GM12878 (cell line): ENCODE measurements at regions not wholly inside any gene's neighbourhood (a gene's known extent, or its start where the extent isn't known, plus 50 kb on each side); places are given as distances from the start of the nearest gene placed in this dataset.

Experiments used
- CEBPB ChIP-seq, 2 experiments: fragments of 150-350 bp in 1 of 2; IDR thresholded peaks; 2 replicates each; pipeline ENCODE4 v1.6.1; 2012 to 2014; ENCODE audit warnings: low read depth in 2 of 2, low read length in 2 of 2, borderline replicate concordance in 1 of 2, inconsistent platforms in 1 of 2
- JUND ChIP-seq: IDR thresholded peaks from 2 replicates; pipeline ENCODE4 v1.6.1; 2012; ENCODE audit warnings: low read depth, mild to moderate bottlenecking, low read length, improper control_type of control experiment, moderate library complexity
- SP1 ChIP-seq: IDR thresholded peaks from one replicate; pipeline ENCODE4 v1.6.1; 2011; ENCODE audit warnings: low read depth, low read length
- ZZZ3 ChIP-seq: IDR thresholded peaks from 2 replicates; pipeline ENCODE4 v1.6.1; 2011; ENCODE audit warnings: low read depth; ENCODE audit not compliant: control insufficient read depth, insufficient read length
- TF ChIP-seq, protein P1 (sequence below): IDR thresholded peaks from 2 replicates; pipeline ENCODE4 v1.6.1; 2012; ENCODE audit warnings: low read depth, low read length, improper control_type of control experiment
- TF ChIP-seq, protein P2 (sequence below), 3 experiments: IDR thresholded peaks in 2 of 3; conservative IDR thresholded peaks in 1 of 3; 2 replicates each; pipeline ENCODE4 v1.5.1; 2011; ENCODE audit warnings: low read depth in 3 of 3, low read length in 3 of 3, mild to moderate bottlenecking in 3 of 3, control low read depth in 2 of 3, moderate library complexity in 2 of 3, inconsistent platforms in 1 of 3, mixed read lengths in 1 of 3; ENCODE audit not compliant: control insufficient read depth in 2 of 3, insufficient read depth in 1 of 3; ENCODE audit errors: extremely low read depth in 1 of 3

DNA sequence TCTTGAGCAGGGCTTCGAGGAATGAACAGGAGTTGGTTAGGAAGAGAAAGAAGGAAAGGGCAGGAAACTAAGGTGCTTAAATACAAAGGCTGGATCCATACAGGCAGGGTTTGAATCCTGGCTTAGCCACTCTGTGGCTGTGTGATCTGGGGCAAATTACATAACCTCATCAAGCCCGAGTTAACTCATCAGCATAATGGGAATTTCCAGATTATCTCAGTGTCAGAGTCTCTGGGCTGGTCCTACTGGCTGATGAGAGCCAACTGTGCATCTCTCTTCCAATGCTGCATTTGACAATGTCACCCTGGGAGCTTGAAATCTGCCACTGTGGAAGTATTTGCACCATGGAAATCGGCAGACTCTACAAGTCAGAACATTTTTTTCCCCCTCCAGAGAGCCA, 83.8 kb upstream of the SLC6A6 start:
- TF ChIP-seq, protein P1, sequence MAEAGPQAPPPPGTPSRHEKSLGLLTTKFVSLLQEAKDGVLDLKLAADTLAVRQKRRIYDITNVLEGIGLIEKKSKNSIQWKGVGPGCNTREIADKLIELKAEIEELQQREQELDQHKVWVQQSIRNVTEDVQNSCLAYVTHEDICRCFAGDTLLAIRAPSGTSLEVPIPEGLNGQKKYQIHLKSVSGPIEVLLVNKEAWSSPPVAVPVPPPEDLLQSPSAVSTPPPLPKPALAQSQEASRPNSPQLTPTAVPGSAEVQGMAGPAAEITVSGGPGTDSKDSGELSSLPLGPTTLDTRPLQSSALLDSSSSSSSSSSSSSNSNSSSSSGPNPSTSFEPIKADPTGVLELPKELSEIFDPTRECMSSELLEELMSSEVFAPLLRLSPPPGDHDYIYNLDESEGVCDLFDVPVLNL, result no peak
- no peak for TF ChIP-seq ZZZ3
- TF ChIP-seq, protein P2, sequence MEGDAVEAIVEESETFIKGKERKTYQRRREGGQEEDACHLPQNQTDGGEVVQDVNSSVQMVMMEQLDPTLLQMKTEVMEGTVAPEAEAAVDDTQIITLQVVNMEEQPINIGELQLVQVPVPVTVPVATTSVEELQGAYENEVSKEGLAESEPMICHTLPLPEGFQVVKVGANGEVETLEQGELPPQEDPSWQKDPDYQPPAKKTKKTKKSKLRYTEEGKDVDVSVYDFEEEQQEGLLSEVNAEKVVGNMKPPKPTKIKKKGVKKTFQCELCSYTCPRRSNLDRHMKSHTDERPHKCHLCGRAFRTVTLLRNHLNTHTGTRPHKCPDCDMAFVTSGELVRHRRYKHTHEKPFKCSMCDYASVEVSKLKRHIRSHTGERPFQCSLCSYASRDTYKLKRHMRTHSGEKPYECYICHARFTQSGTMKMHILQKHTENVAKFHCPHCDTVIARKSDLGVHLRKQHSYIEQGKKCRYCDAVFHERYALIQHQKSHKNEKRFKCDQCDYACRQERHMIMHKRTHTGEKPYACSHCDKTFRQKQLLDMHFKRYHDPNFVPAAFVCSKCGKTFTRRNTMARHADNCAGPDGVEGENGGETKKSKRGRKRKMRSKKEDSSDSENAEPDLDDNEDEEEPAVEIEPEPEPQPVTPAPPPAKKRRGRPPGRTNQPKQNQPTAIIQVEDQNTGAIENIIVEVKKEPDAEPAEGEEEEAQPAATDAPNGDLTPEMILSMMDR (IDR thresholded peaks at IDR 0.05 in 2 of 3, conservative IDR thresholded peaks at IDR 0.05 in 1 of 3; ENCODE audit: control insufficient read depth in 2 of 3, extremely low read depth in 1 of 3, insufficient read depth in 1 of 3, low read depth in 3 of 3, low read length in 3 of 3), result no peak
- no peak for TF ChIP-seq CEBPB (IDR thresholded peaks at IDR 0.05; ENCODE audit: borderline replicate concordance in 1 of 2, low read depth in 2 of 2, low read length in 2 of 2)
- no peak for TF ChIP-seq SP1
- no peak for TF ChIP-seq JUND
